BJ (cell line): ENCODE measurements at regions not wholly inside any gene's neighbourhood (a gene's known extent, or its start where the extent isn't known, plus 50 kb on each side); places are given as distances from the start of the nearest gene placed in this dataset.

Experiments used
- CTCF ChIA-PET: fragments of 350-600 bp; formaldehyde crosslinking; extraction: SDS; loops from one replicate; lab custom pipeline; 2021; ENCODE audit warnings: antibody characterized with exemption, inconsistent platforms; lab: Yijun Ruan, JAX
- POLR2A ChIA-PET: fragments of 300-600 bp; sonication (Branson Sonifier 250); formaldehyde crosslinking; extraction: SDS; loops from one replicate; lab custom pipeline; 2021; ENCODE audit warnings: antibody characterized with exemption; lab: Charles Lee
- DNase-seq: peaks from one replicate; pipeline ENCODE4 v3.0.0-alpha.2; 2011; ENCODE audit warnings: low read depth
- H3K27me3 ChIP-seq: 2 replicates; pipeline ENCODE4 v1.6.0; 2011; ENCODE audit warnings: low read length; ENCODE audit not compliant: control insufficient read depth, insufficient read depth
- H3K36me3 ChIP-seq: 2 replicates; pipeline ENCODE4 v1.5.1; 2011; ENCODE audit warnings: low read length; ENCODE audit not compliant: control insufficient read depth, insufficient read depth
- H3K4me3 ChIP-seq: 2 replicates; pipeline ENCODE4 v1.5.1; 2011; ENCODE audit warnings: low read depth, mild to moderate bottlenecking, control low read depth, low read length
- CTCF ChIP-seq: IDR thresholded peaks from 2 replicates; pipeline ENCODE4 v1.5.1; 2011; ENCODE audit warnings: low read depth, mild to moderate bottlenecking, control low read depth, inconsistent platforms, low read length, moderate library complexity; ENCODE audit not compliant: insufficient read depth

GRCh38 chr3:194000712-194001111 is 135.2 kb upstream of the HES1 start:
- no peak for DNase-seq
- POLR2A ChIA-PET = interaction anchor here (0.6 kb wide), 1 partner anchor 275 kb away, joined by 3 read pairs; no protein-coding TSS in a partner anchor

GRCh38 chr3:194001728-194002459 is 134.1 kb upstream of the HES1 start:
- TF ChIP-seq CTCF = no peak
- H3K27me3 ChIP-seq = peaks cover 22% of the 10 kb centered on the region
- ChIA-PET CTCF (no interaction called here), POLR2A (interaction anchor here (0.6 kb wide), 1 partner anchor 870 kb away, joined by 3 read pairs; no protein-coding TSS in a partner anchor)
- no peak overlapping the region for H3K4me3 ChIP-seq
- no peak for DNase-seq
- no peaks in the 10 kb centered on the region for H3K36me3 ChIP-seq

More at GRCh38 chr3:194000712-194001111, 135.2 kb upstream of the HES1 start:
- Histone ChIP-seq H3K4me3 (no peak overlapping the region), H3K36me3 (no peaks in the 10 kb centered on the region), H3K27me3 (peaks cover 26% of the 10 kb centered on the region)
- no peak for TF ChIP-seq CTCF
- CTCF ChIA-PET = no interaction called here

- TF ChIP-seq CTCF = no peak
- ChIA-PET POLR2A (interaction anchor here (0.6 kb wide), 1 partner anchor 12 kb away, joined by 3 read pairs; no protein-coding TSS in a partner anchor), CTCF (interaction anchor here (0.8 to 1.3 kb wide), 5 partner anchors 9 to 222 kb away, joined by 3 to 8 read pairs (median 3); no protein-coding TSS in a partner anchor)
- peak overlapping the region; percentile 26 for H3K4me3 ChIP-seq
- peak; percentile 78 for DNase-seq
- H3K27me3 ChIP-seq = peaks cover 18% of the 10 kb centered on the region
- no peaks in the 10 kb centered on the region for H3K36me3 ChIP-seq
These were observed 132.6 kb upstream of the HES1 start for GRCh38 chr3:194003114-194004057.

- no peaks in the 10 kb centered on the region for H3K36me3 ChIP-seq
- H3K4me3 ChIP-seq = no peak overlapping the region
- no peak for TF ChIP-seq CTCF
- ChIA-PET POLR2A (no interaction called here), CTCF (interaction anchor here (0.7 to 0.9 kb wide), 2 partner anchors 40 to 222 kb away, joined by 3 read pairs; no protein-coding TSS in a partner anchor)
- peaks cover 22% of the 10 kb centered on the region for H3K27me3 ChIP-seq
- DNase-seq = no peak
These were observed 129.9 kb upstream of the HES1 start for GRCh38 chr3:194005930-194006501.
